Stomach (tissue), 8 donors: ENCODE measurements at regions not wholly inside any gene's neighbourhood (a gene's known extent, or its start where the extent isn't known, plus 50 kb on each side); places are given as distances from the start of the nearest gene placed in this dataset.

ENCODE experiments used
- DNase-seq, 2 donors: peaks; one replicate each; pipeline versions ENCODE4 v3.0.0 to v3.0.0-alpha.2; 2013 to 2019
- H3K27ac ChIP-seq, 5 donors: fragments of 200-600 bp in 4 of 5; sonication (generic) in 4 of 5; one replicate each; pipeline ENCODE4 v1.5.1; 2013 to 2019; ENCODE audit warnings: mild to moderate bottlenecking in 1 of 5, moderate library complexity in 1 of 5
- H3K27me3 ChIP-seq, 3 donors: fragments of 200-600 bp; sonication (generic); one replicate each; pipeline ENCODE4 v1.5.1; 2017 to 2019; ENCODE audit warnings: mixed run types in 1 of 3
- H3K36me3 ChIP-seq, 4 donors: fragments of 200-600 bp; sonication (generic); 1 replicate in 3 of 4; 2 replicates in 1 of 4; pipeline ENCODE4 v1.5.1; 2016 to 2019
- H3K4me1 ChIP-seq, 4 donors: fragments of 200-600 bp; sonication (generic); one replicate each; pipeline ENCODE4 v1.5.1; 2016 to 2019
- H3K4me3 ChIP-seq, 4 donors: fragments of 200-600 bp; sonication (generic) in 3 of 4; one replicate each; pipeline ENCODE4 v1.5.1; 2016 to 2019; ENCODE audit warnings: mild to moderate bottlenecking in 1 of 4
- H3K9me3 ChIP-seq, 4 donors: fragments of 200-600 bp; sonication (generic); one replicate each; pipeline ENCODE4 v1.5.1; 2016 to 2019
- EP300 ChIP-seq: sonication (generic); formaldehyde crosslinking; IDR thresholded peaks from one replicate; pipeline ENCODE4 v1.6.1; 2017; ENCODE audit warnings: antibody characterized with exemption
- POLR2A ChIP-seq, 4 donors: fragments of 450-650 bp; IDR thresholded peaks; one replicate each; pipeline ENCODE4 v1.6.1; 2016; ENCODE audit warnings: antibody characterized with exemption in 4 of 4, control low read depth in 2 of 4, mild to moderate bottlenecking in 1 of 4, moderate library complexity in 1 of 4
- POLR2AphosphoS5 ChIP-seq, 3 donors: sonication (generic); formaldehyde crosslinking; IDR thresholded peaks; one replicate each; pipeline ENCODE4 v1.6.1; 2016; ENCODE audit warnings: antibody characterized with exemption in 3 of 3
- WGBS, 5 donors: extraction: QIAGEN DNeasy Blood & Tissue Kit in 3 of 5; methylation state at CpG; one replicate each; pipeline versions ENCODE4 v1.1.5 to v1.1.7; 2013 to 2018; 5-methylcytosine and 5-hydroxymethylcytosine counted together
- intact Hi-C: fragments of 100-400 bp; cut with DNase I; formaldehyde crosslinking; loops from one replicate; pipeline ENCODE4 v1.15.1; 2023; ENCODE audit warnings: low total_unique reads
- TF ChIP-seq, protein P1 (sequence below), 7 experiments: fragments of 450-650 bp in 4 of 7; fragments of 200-600 bp in 3 of 7; sonication (generic) in 3 of 7; IDR thresholded peaks; one replicate each; pipeline ENCODE4 v1.5.1; 2016 to 2019; ENCODE audit warnings: antibody characterized with exemption in 7 of 7, control low read depth in 2 of 7, mild to moderate bottlenecking in 1 of 7
- donor health status: healthy with polysubstance abuse.
- donor health status: Bipolar disorder and iron deficiency.
- donor health status: healthy.

DNA sequence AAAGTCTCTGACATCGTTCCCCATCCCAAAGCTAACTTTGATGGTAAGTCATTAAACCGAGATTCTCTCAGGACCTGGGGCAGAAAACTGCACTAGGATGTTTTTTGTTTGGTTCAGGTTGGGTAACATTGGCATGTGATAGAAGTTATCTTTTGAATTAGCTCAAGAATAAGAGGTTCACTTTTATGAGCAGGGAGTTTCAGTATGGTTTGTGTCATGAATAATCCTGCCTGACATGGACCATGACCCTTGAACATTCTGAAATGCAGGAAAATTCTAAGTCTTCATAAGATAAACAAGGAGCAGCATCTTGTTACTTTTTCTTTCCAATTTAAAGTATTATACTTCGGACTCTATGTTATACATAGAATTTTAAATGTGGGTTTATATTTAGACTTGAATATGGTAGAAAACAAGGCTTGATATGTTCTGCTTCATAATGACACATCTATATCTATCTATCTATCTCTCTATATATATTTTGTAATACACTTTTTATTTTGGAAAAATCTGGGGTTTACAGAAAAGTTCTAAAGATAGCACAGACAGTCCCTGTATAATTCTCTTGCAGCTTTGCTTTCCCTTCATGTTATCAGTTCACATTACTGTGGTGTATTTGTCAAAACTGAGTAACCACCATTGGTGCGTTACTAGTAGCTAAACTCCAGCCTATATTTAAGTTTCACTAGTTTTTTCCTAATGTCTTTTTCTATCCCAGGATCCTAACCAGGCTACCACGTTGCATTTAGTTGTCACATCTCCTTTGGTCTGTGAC is 102.7 kb upstream of the TAF11L2 start:
- no peak for DNase-seq
- no peak overlapping the region for H3K27ac ChIP-seq
- TF ChIP-seq, protein P1, sequence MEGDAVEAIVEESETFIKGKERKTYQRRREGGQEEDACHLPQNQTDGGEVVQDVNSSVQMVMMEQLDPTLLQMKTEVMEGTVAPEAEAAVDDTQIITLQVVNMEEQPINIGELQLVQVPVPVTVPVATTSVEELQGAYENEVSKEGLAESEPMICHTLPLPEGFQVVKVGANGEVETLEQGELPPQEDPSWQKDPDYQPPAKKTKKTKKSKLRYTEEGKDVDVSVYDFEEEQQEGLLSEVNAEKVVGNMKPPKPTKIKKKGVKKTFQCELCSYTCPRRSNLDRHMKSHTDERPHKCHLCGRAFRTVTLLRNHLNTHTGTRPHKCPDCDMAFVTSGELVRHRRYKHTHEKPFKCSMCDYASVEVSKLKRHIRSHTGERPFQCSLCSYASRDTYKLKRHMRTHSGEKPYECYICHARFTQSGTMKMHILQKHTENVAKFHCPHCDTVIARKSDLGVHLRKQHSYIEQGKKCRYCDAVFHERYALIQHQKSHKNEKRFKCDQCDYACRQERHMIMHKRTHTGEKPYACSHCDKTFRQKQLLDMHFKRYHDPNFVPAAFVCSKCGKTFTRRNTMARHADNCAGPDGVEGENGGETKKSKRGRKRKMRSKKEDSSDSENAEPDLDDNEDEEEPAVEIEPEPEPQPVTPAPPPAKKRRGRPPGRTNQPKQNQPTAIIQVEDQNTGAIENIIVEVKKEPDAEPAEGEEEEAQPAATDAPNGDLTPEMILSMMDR (IDR thresholded peaks at IDR 0.05): no peak
- TF ChIP-seq POLR2AphosphoS5 (IDR thresholded peaks at IDR 0.05) (no peak), EP300 (no peak), POLR2A (IDR thresholded peaks at IDR 0.05) (no peak)
- intact Hi-C loops: no loop called here
- no peaks in the 10 kb centered on the region for H3K4me1 ChIP-seq
- H3K27me3 ChIP-seq: peaks cover 0 to 8% (median 0%) of the 10 kb centered on the region in 3 donors
- WGBS, 5 donors: 62 to 76% (median 72%) methylated on average over 5 of the region's 5 CpGs
- H3K9me3 ChIP-seq: no peaks in the 10 kb centered on the region
- H3K4me3 ChIP-seq: no peak overlapping the region
- H3K36me3 ChIP-seq: no peaks in the 10 kb centered on the region

DNA sequence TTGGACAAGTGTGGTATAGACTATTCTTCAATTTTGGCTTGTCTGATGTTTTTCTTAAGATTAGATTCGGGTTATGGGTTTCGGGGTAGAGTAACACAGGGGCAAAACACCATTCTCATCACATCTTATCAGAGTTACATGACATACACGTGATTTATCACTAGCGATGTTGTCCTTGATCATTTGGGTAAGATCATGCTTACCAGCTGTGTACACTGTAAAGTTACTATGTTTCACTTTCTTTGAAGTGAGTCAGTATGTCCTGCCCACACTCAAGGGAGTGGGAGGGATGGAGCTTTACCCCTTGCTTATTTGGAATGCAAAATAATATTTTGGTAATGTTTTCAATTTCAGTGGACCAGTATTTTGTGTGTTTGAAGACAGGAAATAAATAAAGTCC is 101.8 kb upstream of the TAF11L2 start:
- whole genome bisulfite sequencing, 5 donors: 62 to 76% (median 68%) methylated on average over 4 of the region's 4 CpGs
- intact Hi-C loops: no loop called here

DNA sequence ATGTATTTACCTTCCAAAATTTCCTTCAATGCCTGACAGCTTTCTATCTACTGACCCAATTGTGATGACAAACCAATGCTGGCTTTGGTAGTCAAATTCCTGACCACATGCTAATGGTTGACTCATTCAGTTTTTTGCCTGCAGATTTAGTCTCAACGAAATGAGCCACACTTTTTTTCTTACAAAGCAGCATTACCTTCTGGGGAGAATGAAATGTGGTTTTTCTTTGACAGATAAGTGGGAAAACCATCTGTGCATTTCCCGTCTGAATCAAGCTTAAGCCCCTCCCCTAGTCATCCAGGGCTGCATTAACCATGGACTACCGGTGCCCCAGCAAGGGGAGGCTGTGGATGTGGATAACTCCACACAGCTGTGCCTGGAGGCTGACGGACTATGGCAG is 99.6 kb upstream of the TAF11L2 start:
- H3K9me3 ChIP-seq: no peaks in the 10 kb centered on the region
- H3K27me3 ChIP-seq: peaks cover 0 to 16% (median 0%) of the 10 kb centered on the region in 3 donors
- H3K36me3 ChIP-seq: no peaks in the 10 kb centered on the region
- no peak overlapping the region for H3K27ac ChIP-seq
- no peak overlapping the region for H3K4me3 ChIP-seq
- DNase-seq: no peak
- WGBS, 5 donors: 28 to 38% (median 37%) methylated on average over 4 of the region's 4 CpGs
- peaks cover 0 to 20% (median 3%) of the 10 kb centered on the region in 4 donors for H3K4me1 ChIP-seq
- intact Hi-C loops: no loop called here
- TF ChIP-seq POLR2A (IDR thresholded peaks at IDR 0.05): no peak
- TF ChIP-seq EP300: no peak
- TF ChIP-seq, protein P1 (IDR thresholded peaks at IDR 0.05): no peak
- no peak for TF ChIP-seq POLR2AphosphoS5 (IDR thresholded peaks at IDR 0.05)

More for the DNA sequence above, 101.8 kb upstream of the TAF11L2 start:
- DNase-seq: no peak
- TF ChIP-seq, protein P1 (IDR thresholded peaks at IDR 0.05): no peak
- TF ChIP-seq POLR2AphosphoS5 (IDR thresholded peaks at IDR 0.05): no peak
- no peak for TF ChIP-seq POLR2A (IDR thresholded peaks at IDR 0.05)
- no peak for TF ChIP-seq EP300
- Histone ChIP-seq H3K4me3 (no peak overlapping the region), H3K36me3 (no peaks in the 10 kb centered on the region), H3K27ac (no peak overlapping the region), H3K9me3 (no peaks in the 10 kb centered on the region), H3K4me1 (peaks cover 0 to 7% (median 0%) of the 10 kb centered on the region in 4 donors), H3K27me3 (peaks cover 0 to 16% (median 0%) of the 10 kb centered on the region in 3 donors)

DNA sequence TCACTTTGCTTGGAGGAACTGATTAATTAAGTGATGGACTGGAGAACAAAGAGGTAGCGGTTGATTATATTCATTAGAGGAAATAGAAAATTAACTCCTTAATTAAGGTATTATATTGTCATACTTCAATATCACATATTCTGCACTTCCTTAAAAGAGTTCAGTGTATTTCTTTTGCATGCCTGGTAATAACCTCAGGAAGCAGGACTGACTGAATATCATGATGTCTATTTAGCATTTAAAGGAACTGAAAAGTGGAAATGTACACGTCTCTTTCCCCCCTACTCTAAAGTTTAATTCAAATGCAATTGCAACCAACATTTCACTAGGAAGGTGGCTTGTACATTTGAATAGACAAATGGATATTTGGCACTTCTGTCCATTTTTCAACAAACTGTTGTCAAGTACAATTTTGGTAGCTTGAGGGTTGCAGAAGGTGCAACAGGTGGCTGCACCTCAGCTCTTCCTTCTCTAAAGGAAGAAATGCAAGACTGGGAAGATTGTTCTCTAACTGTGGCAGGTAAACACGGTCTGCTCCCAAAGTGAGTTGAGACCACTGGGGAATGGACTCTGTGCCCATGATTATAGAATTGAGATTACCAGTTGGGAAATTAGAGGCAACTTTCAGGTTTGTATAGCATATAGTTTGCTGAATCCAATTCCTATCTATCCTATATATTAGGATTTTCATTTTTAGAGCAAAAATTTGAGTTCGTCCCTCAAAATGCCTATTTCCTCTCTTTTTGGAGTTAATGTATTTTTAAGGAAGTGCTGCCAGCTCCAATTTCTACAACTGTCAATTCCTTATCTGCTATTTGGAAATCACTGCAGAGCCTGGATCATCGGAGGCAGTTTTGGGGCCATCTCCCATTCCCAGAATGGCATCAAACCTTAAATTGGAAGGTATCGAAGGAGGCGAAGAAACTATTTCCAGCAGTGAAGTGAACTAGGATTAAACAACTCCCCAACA is 98.9 kb upstream of the TAF11L2 start:
- no peaks in the 10 kb centered on the region for H3K9me3 ChIP-seq
- 75 to 80% (median 79%) methylated on average over 7 of the region's 7 CpGs for WGBS, 5 donors
- TF ChIP-seq EP300: no peak
- TF ChIP-seq POLR2A (IDR thresholded peaks at IDR 0.05): no peak
- no peak for TF ChIP-seq POLR2AphosphoS5 (IDR thresholded peaks at IDR 0.05)
- TF ChIP-seq, protein P1 (IDR thresholded peaks at IDR 0.05): no peak
- H3K36me3 ChIP-seq: no peaks in the 10 kb centered on the region
- no peak overlapping the region for H3K27ac ChIP-seq
- no peak for DNase-seq
- H3K27me3 ChIP-seq: peaks cover 0 to 16% (median 0%) of the 10 kb centered on the region in 3 donors
- H3K4me1 ChIP-seq: peaks cover 0 to 20% (median 3%) of the 10 kb centered on the region in 4 donors
- no peak overlapping the region for H3K4me3 ChIP-seq
- intact Hi-C loops: no loop called here
